ENCODE measurements at regions not wholly inside any gene's neighbourhood (a gene's known extent, or its start where the extent isn't known, plus 50 kb on each side); places are given as distances from the start of the nearest gene placed in this dataset.
"Not testable (repeated sequence)": the region's sequence is repeated elsewhere in the genome, so short reads cannot be mapped to it uniquely, and the experiment has no call there.

DNA sequence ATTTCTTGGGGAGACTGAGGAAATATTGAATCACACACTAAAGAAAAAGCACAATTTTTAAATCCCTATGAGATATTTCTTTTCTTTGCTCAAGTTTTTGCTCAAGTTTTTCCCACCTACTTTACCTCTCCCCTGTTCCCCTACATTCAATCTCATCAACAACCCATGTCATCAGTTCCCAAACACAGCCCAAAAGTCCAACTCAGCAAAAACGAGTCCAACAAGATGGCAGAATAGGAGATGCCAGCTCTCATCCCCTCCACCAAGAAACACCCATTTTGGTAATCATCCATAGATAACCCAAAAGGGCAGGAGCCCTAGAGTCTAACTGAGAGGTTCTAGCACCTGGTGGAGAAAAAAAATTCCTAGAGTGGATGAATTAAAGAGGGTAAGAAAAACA lies 152.5 kb upstream of the GHITM start:
- DNase-seq (ENCODE audit: low read depth): no peak

DNA sequence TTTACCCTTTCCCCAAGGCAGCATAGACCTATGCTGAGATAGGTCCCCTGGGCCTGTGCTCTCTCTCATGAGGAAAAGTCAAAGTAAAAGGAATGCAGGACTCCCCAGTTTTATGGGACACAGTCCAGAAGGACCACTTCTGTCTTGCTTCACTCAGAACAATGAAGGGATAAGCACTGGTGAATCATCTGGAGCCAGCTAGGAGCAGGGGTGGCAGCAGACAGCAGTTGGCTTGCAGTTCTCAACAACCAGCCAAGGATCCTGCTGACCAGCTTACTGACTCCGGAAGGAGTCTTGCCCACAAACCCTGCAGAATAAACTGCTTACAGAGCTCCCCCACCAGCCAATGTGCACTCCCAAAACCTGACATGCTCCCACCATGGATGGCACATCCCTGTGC lies 152.1 kb upstream of the GHITM start:
- DNase-seq (ENCODE audit: low read depth): no peak

- no peak for DNase-seq (ENCODE audit: low read depth)
These were observed 150.9 kb upstream of the GHITM start for GRCh38 chr10:83988435-83988834.

DNA sequence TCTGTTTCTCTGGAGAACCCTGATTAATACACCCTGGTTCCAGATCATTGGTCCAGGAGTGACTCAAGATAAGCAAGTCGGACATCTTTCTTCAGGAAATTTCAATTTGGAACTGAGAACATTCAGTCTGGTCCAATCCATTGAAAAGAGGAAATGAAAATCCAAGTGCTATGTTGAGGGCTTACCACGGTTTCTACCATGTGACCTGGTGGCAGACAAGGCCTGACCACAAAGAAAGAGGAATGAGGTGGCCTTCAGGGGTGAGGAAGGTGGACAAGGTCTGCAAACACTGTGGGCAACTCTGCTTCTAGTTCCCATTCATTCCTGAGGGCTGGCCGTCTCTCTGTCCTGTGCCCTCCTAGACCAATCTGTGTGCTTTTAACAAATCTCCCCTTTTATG lies 149.2 kb upstream of the GHITM start:
- DNase-seq (ENCODE audit: low read depth): no peak

- DNase-seq (ENCODE audit: low read depth): no peak
These were observed 147.1 kb upstream of the GHITM start for GRCh38 chr10:83991986-83992753.

GRCh38 chr10:83994325-83994724 lies 145.0 kb upstream of the GHITM start:
- DNase-seq (ENCODE audit: low read depth): no peak

- DNase-seq (ENCODE audit: low read depth): no peak
These were observed 143.5 kb upstream of the GHITM start for GRCh38 chr10:83995738-83996331.

DNA sequence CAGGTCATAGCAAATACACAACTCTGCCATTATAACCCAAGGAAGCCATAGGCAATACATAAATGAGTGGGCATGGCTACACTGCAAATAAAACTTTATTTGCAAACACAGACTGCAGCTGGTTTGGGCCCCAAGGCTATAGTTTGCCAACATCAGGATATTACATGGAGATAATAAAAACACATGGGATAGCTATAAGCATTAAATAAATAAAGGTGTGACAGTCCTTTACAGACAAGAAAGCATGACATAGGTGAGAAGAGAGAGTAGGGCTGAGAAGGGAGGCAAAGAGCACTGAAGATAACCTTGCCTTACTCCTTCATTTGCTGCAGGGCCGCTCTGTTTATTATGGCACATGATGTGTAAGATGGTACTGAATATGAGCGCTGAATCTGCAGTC lies 135.1 kb upstream of the GHITM start:
- no peak for DNase-seq (ENCODE audit: low read depth)

GRCh38 chr10:84005403-84005802 lies 133.9 kb upstream of the GHITM start:
- no peak for DNase-seq (ENCODE audit: low read depth)

DNA sequence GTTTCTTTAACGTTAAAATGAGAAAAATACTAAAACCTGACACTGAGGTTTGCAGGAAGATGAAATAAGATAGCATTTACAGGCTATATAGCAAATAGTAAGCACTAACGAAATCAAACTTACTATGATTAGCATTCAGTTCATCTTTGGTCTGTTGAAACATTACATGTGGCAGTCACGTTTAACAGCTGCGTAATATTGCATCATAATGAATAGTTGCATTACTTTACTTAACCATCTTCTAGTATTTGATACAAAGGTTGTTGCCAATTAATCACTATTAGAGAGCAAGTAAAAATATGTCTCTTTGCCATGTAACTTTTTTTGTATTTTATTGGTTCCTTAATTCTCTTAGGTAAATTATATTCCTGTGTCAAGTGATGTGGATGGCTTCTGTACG lies 131.8 kb upstream of the GHITM start:
- DNase-seq (ENCODE audit: low read depth): no peak

- peak; percentile 2 for DNase-seq (ENCODE audit: low read depth)
These were observed 130.4 kb upstream of the GHITM start for GRCh38 chr10:84008878-84009277.

GRCh38 chr10:84012431-84012830 lies 126.9 kb upstream of the GHITM start:
- DNase-seq (ENCODE audit: low read depth): no peak

- no peak for DNase-seq (ENCODE audit: low read depth)
These were observed 126.4 kb upstream of the GHITM start for GRCh38 chr10:84012831-84013458.

DNA sequence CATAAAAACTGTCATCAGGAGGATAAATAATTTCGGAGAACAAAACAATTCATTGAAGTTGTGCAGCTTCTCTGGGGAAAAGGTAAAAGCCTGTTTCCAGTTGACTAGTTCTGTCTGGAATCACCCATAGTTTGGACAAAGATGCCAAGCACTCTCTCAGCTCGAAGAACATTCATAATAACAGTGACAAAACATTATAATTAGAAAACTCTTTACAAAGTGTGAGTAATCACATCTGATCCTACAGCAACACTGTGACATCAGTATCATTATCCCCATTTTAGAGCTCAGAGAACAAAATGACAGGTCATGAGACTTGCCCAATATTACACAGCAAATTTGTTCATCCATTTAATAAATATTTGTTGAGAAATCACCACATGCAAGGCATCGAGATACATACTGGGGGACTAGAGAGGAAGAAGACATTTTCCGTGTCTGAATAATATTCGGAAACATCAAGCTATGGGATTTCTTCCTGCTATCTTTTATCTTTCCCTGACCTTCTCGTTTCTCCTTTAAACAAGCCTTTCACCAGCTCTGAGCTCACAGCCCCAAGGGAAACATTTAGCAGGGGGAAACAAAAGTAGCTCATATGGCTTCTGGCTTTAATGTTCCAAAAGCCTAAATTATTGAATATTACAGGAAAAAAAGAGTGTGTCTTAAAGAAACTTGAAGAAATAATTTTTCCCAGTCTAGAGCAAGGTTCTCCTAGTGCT lies 123.3 kb upstream of the GHITM start:
- no peak for DNase-seq (ENCODE audit: low read depth)

DNA sequence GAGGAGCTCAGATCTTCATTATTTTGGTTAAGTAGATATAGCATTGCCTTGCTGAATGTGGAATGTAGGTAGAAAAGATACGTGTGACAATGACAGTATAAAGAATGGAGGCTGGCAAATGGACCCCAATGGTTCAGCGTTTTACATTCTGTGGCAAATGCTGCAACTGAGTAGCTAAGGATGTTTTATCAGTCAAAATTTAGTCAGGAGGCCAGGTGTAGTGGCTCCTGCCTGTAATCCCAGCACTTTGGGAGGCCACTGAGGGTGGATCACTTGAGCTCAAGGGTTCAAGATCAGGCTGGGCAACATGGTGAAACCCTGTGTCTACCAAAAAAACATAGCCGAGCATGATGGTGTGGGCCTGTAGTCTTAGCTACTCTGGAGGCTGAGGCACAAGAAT lies 120.5 kb upstream of the GHITM start:
- DNase-seq (ENCODE audit: low read depth): no peak

GRCh38 chr10:84019854-84020458 lies 119.4 kb upstream of the GHITM start:
- not testable (repeated sequence) for DNase-seq (ENCODE audit: low read depth)

DNA sequence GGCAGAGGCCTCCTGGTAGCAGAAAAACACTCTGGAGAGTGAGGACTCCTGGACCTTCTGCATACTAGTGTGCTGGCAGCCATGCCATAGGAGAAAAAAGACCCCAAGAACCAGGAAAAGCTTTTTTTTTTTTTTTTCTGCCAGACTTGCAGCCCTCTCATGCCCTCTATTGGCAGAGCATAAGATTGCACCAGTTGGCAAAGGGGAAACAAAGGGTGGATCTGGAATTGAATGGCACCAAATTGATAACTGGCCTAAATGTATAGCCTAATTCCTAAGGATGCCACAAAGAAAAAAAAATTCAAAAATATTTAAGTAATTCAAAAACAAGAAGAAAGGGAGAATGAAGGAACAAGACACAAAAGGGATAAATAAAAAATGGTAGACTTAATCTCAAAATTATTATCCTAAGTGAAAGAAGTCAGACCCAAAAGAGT lies 112.5 kb upstream of the GHITM start:
- no peak for DNase-seq (ENCODE audit: low read depth)

- DNase-seq (ENCODE audit: low read depth): no peak
These were observed 109.5 kb upstream of the GHITM start for GRCh38 chr10:84029840-84030239.

DNA sequence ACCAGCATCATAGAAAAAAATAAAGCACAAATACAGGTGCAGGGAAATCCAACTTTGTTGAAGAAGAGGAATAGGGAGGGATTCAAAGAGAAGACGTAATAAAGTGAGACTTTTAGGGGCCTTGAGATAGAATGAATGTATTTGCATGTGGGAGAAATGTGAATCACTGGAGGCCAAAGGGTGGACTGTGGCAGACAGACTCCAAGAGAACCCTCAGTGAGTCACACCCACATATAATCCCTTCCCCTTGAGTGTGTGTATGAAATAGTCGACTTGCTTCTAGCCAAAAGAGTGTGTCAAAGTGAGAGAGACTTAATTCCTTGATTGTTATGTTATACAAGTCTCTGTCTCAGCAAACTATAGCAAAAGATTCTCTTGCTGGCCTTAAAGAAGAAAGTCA lies 101.3 kb upstream of the GHITM start:
- DNase-seq (ENCODE audit: low read depth): no peak

- no peak for DNase-seq (ENCODE audit: low read depth)
These were observed 99.4 kb upstream of the GHITM start for GRCh38 chr10:84039957-84040356.

DNA sequence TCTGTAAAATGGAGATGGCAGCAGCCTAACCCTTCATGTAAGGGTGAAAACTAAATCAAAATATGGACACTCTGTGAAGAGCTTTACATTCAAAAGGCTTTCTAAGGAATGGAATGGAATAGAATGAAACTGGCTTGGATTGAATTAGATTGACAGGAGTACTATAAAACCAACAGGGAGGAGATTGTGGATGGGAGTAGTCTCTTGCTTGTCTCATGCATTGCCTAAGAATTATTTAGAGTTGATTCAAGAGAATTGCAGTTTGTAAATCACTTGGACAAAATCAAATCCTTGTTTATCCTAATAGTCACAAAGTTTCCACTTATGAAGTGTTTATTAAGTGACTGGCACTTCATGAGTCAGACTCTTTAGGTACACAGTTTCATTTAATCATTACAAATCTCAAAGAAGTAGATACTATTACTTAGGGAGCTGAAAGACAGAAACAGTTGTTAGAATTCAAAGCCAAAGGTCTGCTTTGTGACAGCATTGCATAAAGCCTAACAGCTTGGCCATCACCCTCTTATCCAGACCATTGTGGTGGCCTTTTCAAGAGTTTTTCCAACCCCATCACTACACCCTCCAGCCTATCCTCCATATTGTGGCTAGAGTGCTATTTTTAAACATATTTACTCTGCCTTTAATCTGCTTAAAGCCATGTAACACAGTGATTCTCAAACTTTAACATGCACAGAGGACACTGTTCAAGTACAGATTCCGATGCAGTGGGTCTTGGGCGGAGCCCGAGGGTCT lies 91.9 kb upstream of the GHITM start:
- no peak for DNase-seq (ENCODE audit: low read depth)

DNA sequence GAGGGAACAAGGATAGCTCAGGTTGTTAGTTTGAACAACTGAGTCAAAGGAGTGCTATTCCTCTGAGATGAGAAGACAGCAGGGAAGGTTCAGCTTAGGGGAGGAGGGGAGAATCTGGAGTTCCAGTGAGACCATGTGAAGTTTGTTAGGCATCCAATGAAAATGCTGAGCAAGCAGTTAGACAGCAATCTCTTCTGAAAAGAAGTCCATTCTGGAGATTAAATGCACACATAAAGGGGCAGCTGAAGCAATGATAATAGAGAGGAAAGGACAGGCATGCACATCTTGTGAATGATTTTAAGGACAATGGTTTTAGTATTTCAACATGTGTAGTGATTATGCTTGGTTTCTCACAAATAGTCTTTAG lies 89.7 kb upstream of the GHITM start:
- no peak for DNase-seq (ENCODE audit: low read depth)
